T-cell (primary cell): ENCODE measurements at regions not wholly inside any gene's neighbourhood (a gene's known extent, or its start where the extent isn't known, plus 50 kb on each side); places are given as distances from the start of the nearest gene placed in this dataset.

Experiments used
- ATAC-seq, 4 experiments: fragments of 200-7000 bp in 3 of 4; fragments of 150-1000 bp in 1 of 4; cut with Tn5 transposase; replicated peaks in 1 of 4; 1 replicate in 3 of 4; 2 replicates in 1 of 4; pipeline ENCODE4 v1.10.0; 2021; ENCODE audit warnings: moderate library complexity in 3 of 4, mild to moderate bottlenecking in 2 of 4, moderate number of reproducible peaks in 1 of 4
- CTCF ChIA-PET, 2 donors: fragments of 300-600 bp; sonication (Branson Sonifier 250); formaldehyde crosslinking; loops; one replicate each; lab custom pipeline; 2022; ENCODE audit warnings: antibody characterized with exemption in 2 of 2; lab: Charles Lee
- POLR2A ChIA-PET, 2 donors: fragments of 300-600 bp; sonication (Branson Sonifier 250); formaldehyde crosslinking; loops; one replicate each; lab custom pipeline; 2022; ENCODE audit warnings: antibody characterized with exemption in 2 of 2; lab: Charles Lee
- DNase-seq, 35 experiments: peaks; one replicate each; pipeline versions ENCODE4 v3.0.0 to v3.0.0-alpha.2; 2013 to 2023
- H3K27ac ChIP-seq: one replicate; pipeline ENCODE4 v1.5.1; 2013; ENCODE audit warnings: low read length
- H3K27me3 ChIP-seq, 2 experiments: replicated peaks in 1 of 2; 1 replicate in 1 of 2; 2 replicates in 1 of 2; pipeline versions ENCODE4 v1.6.1 to v1.7.0; 2013; ENCODE audit warnings: low read length in 1 of 2, mixed read lengths in 1 of 2; ENCODE audit not compliant: control insufficient read depth in 2 of 2, insufficient read depth in 2 of 2; ENCODE audit errors: extremely low read depth in 1 of 2
- H3K36me3 ChIP-seq, 2 donors: 1 replicate in 1 of 2; 2 replicates in 1 of 2; pipeline versions ENCODE4 v1.6.1 to v1.7.0; 2013; ENCODE audit warnings: low read length in 1 of 2; ENCODE audit not compliant: control insufficient read depth in 2 of 2, insufficient read depth in 1 of 2; ENCODE audit errors: extremely low read depth in 1 of 2
- H3K4me1 ChIP-seq, 2 experiments: 1 replicate in 1 of 2; 2 replicates in 1 of 2; pipeline versions ENCODE4 v1.6.1 to v1.7.0; 2013; ENCODE audit warnings: low read length in 2 of 2, mixed read lengths in 1 of 2; ENCODE audit not compliant: insufficient read depth in 2 of 2, control insufficient read depth in 1 of 2; ENCODE audit errors: extremely low read depth in 1 of 2
- H3K4me3 ChIP-seq, 2 donors: 1 replicate in 1 of 2; 2 replicates in 1 of 2; pipeline versions ENCODE4 v1.5.1 to v1.7.0; 2013; ENCODE audit warnings: mild to moderate bottlenecking in 2 of 2, low read length in 1 of 2, moderate library complexity in 1 of 2; ENCODE audit not compliant: control insufficient read depth in 1 of 2; ENCODE audit errors: extremely low read depth in 1 of 2
- H3K9me3 ChIP-seq: 2 replicates; pipeline ENCODE4 v1.7.0; 2013
- H3K27ac Mint-ChIP-seq, 2 donors: one replicate each; pipeline ENCODE4 v1.8.0; 2020 to 2021; ENCODE audit warnings: mild to moderate bottlenecking in 2 of 2, mixed read lengths in 2 of 2
- H3K27me3 Mint-ChIP-seq, 2 donors: one replicate each; pipeline ENCODE4 v1.8.0; 2021 to 2022; ENCODE audit warnings: mixed read lengths in 2 of 2
- H3K36me3 Mint-ChIP-seq: one replicate; pipeline ENCODE4 v1.8.0; 2021; ENCODE audit warnings: mixed read lengths
- H3K4me1 Mint-ChIP-seq, 3 donors: one replicate each; pipeline ENCODE4 v1.8.0; 2020 to 2022; ENCODE audit warnings: mixed read lengths in 3 of 3, mild to moderate bottlenecking in 1 of 3
- H3K4me3 Mint-ChIP-seq, 3 donors: one replicate each; pipeline ENCODE4 v1.8.0; 2020 to 2022; ENCODE audit warnings: mild to moderate bottlenecking in 3 of 3, mixed read lengths in 3 of 3, moderate library complexity in 3 of 3
- H3K9me3 Mint-ChIP-seq, 3 donors: one replicate each; pipeline ENCODE4 v1.8.0; 2020 to 2022; ENCODE audit warnings: mixed read lengths in 3 of 3
- WGBS: methylation state at CpG from one replicate; pipeline ENCODE4 v1.1.5; 2013; ENCODE audit warnings: missing lambda C conversion rate; ENCODE audit not compliant: insufficient coverage; 5-methylcytosine and 5-hydroxymethylcytosine counted together

GRCh38 chr15:70453238-70453637, 310.1 kb downstream of the UACA start:
- H3K4me1 ChIP-seq = peaks cover 19 to 27% of the 10 kb centered on the region in 2 experiments
- Mint-ChIP-seq H3K36me3 (no peaks in the 10 kb centered on the region), H3K4me1 (peaks cover 32 to 51% (median 36%) of the 10 kb centered on the region in 3 donors), H3K27ac (no peak overlapping the region), H3K27me3 (peaks cover 0 to 6% of the 10 kb centered on the region in 2 donors), H3K9me3 (no peaks in the 10 kb centered on the region), H3K4me3 (peak overlapping the region in 1 of 3 donors; percentile 53)
- 77% methylated on average over 6 of the region's 6 CpGs for WGBS
- no peaks in the 10 kb centered on the region for H3K9me3 ChIP-seq
- ATAC-seq (no peak), DNase-seq (no peak)
- POLR2A ChIA-PET = no interaction called here
- no peaks in the 10 kb centered on the region for H3K36me3 ChIP-seq
- H3K27me3 ChIP-seq = peaks cover 0 to 12% of the 10 kb centered on the region in 2 experiments
- CTCF ChIA-PET = no interaction called here
- H3K27ac ChIP-seq = no peak overlapping the region
- H3K4me3 ChIP-seq = no peak overlapping the region

- no peak overlapping the region for H3K27ac ChIP-seq
- ATAC-seq = peak; percentile 56 to 71 (median 64)
- peaks cover 0 to 22% of the 10 kb centered on the region in 2 experiments for H3K27me3 ChIP-seq
- no peaks in the 10 kb centered on the region for H3K9me3 ChIP-seq
- Mint-ChIP-seq H3K27ac (peak overlapping the region in 1 of 2 donors; percentile 22), H3K9me3 (no peaks in the 10 kb centered on the region), H3K4me3 (peak overlapping the region in 2 of 3 donors; percentile 9 to 53), H3K36me3 (no peaks in the 10 kb centered on the region), H3K4me1 (peaks cover 44 to 63% (median 48%) of the 10 kb centered on the region in 3 donors), H3K27me3 (peaks cover 0 to 11% of the 10 kb centered on the region in 2 donors)
- 44% methylated on average over 23 of the region's 26 CpGs for WGBS
- H3K4me1 ChIP-seq = peaks cover 27 to 39% of the 10 kb centered on the region in 2 experiments
- peak in 24 of 35 experiments; percentile 16 to 61 (median 40) for DNase-seq
- CTCF ChIA-PET = no interaction called here
- H3K4me3 ChIP-seq = peak overlapping the region in 1 of 2 donors; percentile 62
- POLR2A ChIA-PET = interaction anchor here (0.6 kb wide), 2 partner anchors 218 to 410 kb away, joined by 3 to 5 read pairs; no protein-coding TSS in a partner anchor
- H3K36me3 ChIP-seq = no peaks in the 10 kb centered on the region
Measured at GRCh38 chr15:70451821-70452653, 311.3 kb downstream of the UACA start.

DNA sequence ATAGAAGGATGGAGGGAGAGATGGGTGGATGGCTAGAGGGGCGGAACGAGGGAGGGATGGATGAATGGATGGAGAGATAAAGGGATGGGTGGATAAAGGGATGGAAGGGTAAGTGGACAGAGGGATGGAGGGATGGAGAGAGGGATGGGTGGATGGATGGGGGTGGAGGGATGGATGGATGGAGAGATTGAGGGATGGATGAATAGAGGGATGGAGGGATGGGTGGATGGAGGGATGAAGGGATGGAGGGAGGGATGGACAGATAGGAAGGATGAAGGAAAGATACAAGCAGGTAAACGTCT, 313.3 kb downstream of the UACA start:
- Histone ChIP-seq H3K27me3 (peaks cover 0 to 23% of the 10 kb centered on the region in 2 experiments), H3K9me3 (no peaks in the 10 kb centered on the region), H3K27ac (no peak overlapping the region), H3K36me3 (no peaks in the 10 kb centered on the region), H3K4me1 (peaks cover 27 to 41% of the 10 kb centered on the region in 2 experiments), H3K4me3 (no peak overlapping the region)
- no peak for DNase-seq
- H3K4me3 Mint-ChIP-seq = no peak overlapping the region
- CTCF ChIA-PET = no interaction called here
- peaks cover 46 to 69% (median 50%) of the 10 kb centered on the region in 3 donors for H3K4me1 Mint-ChIP-seq
- ATAC-seq = no peak
- H3K9me3 Mint-ChIP-seq = no peaks in the 10 kb centered on the region
- no peaks in the 10 kb centered on the region for H3K36me3 Mint-ChIP-seq
- H3K27ac Mint-ChIP-seq = no peak overlapping the region
- peaks cover 0 to 15% of the 10 kb centered on the region in 2 donors for H3K27me3 Mint-ChIP-seq
- WGBS = 76% methylated on average over 2 of the region's 3 CpGs
- POLR2A ChIA-PET = no interaction called here

- Histone ChIP-seq H3K36me3 (no peaks in the 10 kb centered on the region), H3K9me3 (no peaks in the 10 kb centered on the region), H3K4me1 (peaks cover 27 to 41% of the 10 kb centered on the region in 2 experiments), H3K27me3 (peaks cover 0 to 23% of the 10 kb centered on the region in 2 experiments), H3K4me3 (no peak overlapping the region), H3K27ac (no peak overlapping the region)
- H3K9me3 Mint-ChIP-seq = no peaks in the 10 kb centered on the region
- ATAC-seq = no peak
- peaks cover 46 to 69% (median 50%) of the 10 kb centered on the region in 3 donors for H3K4me1 Mint-ChIP-seq
- no peak for DNase-seq
- WGBS = 95% methylated on average over 1 of the region's 1 CpG
- no peaks in the 10 kb centered on the region for H3K36me3 Mint-ChIP-seq
- peak overlapping the region in 1 of 3 donors; percentile 75 for H3K4me3 Mint-ChIP-seq
- POLR2A ChIA-PET = interaction anchor here in 1 of 2 donors (0.5 kb wide), 1 partner anchor 902 kb away, joined by 4 read pairs; no protein-coding TSS in a partner anchor
- H3K27me3 Mint-ChIP-seq = peaks cover 0 to 17% of the 10 kb centered on the region in 2 donors
- CTCF ChIA-PET = no interaction called here
- no peak overlapping the region for H3K27ac Mint-ChIP-seq
Measured at GRCh38 chr15:70449311-70450141, 313.8 kb downstream of the UACA start.

DNA sequence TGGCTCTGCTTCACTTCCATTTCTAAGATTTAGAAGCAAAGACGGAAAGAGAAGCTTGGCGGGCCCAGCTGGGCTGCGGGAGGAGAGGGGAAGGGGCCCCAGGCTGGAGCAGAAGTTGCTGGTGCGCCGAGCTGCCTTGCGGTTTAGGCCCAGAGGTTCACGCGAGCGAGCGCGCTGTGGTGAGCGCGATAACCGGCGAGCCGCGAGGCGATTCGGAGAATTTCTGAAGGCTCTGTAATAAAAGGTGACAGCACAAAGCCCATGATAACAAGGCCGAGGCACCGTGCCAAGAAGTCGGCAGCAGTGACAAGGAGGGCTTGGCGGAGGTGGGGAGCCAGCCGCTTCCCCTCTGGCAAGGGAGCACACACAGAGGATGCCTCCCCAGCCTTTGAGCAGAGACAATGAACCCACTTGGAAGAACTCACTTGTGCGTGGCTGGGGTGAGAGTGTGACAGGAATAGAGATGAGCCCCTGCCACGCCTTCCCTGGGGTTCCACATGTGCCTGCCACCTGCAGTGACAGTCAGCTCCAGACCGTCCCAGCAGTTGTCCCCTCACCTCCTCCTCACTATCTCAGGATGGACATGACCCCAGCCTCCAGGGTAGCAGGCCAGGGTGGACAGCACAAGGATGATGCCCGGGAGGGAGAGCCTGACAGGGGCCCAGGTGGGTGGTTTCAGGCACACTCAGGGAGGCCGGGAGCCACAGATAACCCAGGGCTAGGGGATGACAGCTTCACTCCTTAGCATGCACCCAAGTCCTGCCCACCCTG, 315.2 kb downstream of the UACA start:
- H3K4me1 Mint-ChIP-seq = peaks cover 42 to 62% (median 45%) of the 10 kb centered on the region in 3 donors
- H3K4me3 Mint-ChIP-seq = peak overlapping the region; percentile 28 to 75 (median 31)
- 25% methylated on average over 25 of the region's 29 CpGs for WGBS
- Histone ChIP-seq H3K27ac (no peak overlapping the region), H3K9me3 (no peaks in the 10 kb centered on the region), H3K4me3 (peak overlapping the region in 1 of 2 donors; percentile 49), H3K27me3 (peaks cover 0 to 29% of the 10 kb centered on the region in 2 experiments), H3K4me1 (peaks cover 29 to 41% of the 10 kb centered on the region in 2 experiments), H3K36me3 (no peaks in the 10 kb centered on the region)
- no peaks in the 10 kb centered on the region for H3K9me3 Mint-ChIP-seq
- ChIA-PET CTCF (interaction anchor here (0.6 to 0.7 kb wide), 3 partner anchors 350 to 869 kb away, joined by 3 to 13 read pairs (median 3); partner anchors contain the start of gene TLE3 (in 1 of the 2)), POLR2A (interaction anchor here in 1 of 2 donors (0.6 kb wide), 1 partner anchor 69 kb away, joined by 6 read pairs; no protein-coding TSS in a partner anchor)
- H3K36me3 Mint-ChIP-seq = no peaks in the 10 kb centered on the region
- ATAC-seq (peak; percentile 55 to 72 (median 58)), DNase-seq (peak in 34 of 35 experiments; percentile 16 to 66 (median 45))
- H3K27ac Mint-ChIP-seq = peak overlapping the region; percentile 44 to 69
- H3K27me3 Mint-ChIP-seq = peaks cover 2 to 28% of the 10 kb centered on the region in 2 donors
